GM19395 (cell line): ENCODE measurements at regions not wholly inside any gene's neighbourhood (a gene's known extent, or its start where the extent isn't known, plus 50 kb on each side); places are given as distances from the start of the nearest gene placed in this dataset.
"Not testable (repeated sequence)": the region's sequence is repeated elsewhere in the genome, so short reads cannot be mapped to it uniquely, and the experiment has no call there.

Source experiments
- ATAC-seq: cut with Tn5 transposase; IDR thresholded peaks from one replicate; pipeline ENCODE4 v1.9.1; 2021; ENCODE audit warnings: mild to moderate bottlenecking, moderate library complexity; ENCODE audit not compliant: unreplicated experiment

GRCh38 chr1:241447031-241447644 lies 72.4 kb downstream of the FH start:
- ATAC-seq: no peak

- no peak for ATAC-seq
Measured at GRCh38 chr1:241444836-241445235, 74.7 kb downstream of the FH start.

GRCh38 chr1:241443561-241443960 lies 76.0 kb downstream of the FH start:
- ATAC-seq: no peak

- ATAC-seq: no peak
Measured at GRCh38 chr1:241442686-241443085, 76.9 kb downstream of the FH start.

- no peak for ATAC-seq
Measured at GRCh38 chr1:241440904-241441303, 78.7 kb downstream of the FH start.

- not testable (repeated sequence) for ATAC-seq
Measured at GRCh38 chr1:241438686-241439085, 80.9 kb downstream of the FH start.

- ATAC-seq: no peak
Measured at GRCh38 chr1:241432241-241432640, 75.2 kb upstream of the RGS7 start.

- not testable (repeated sequence) for ATAC-seq
Measured at GRCh38 chr1:241425091-241425490, 68.1 kb upstream of the RGS7 start.

GRCh38 chr1:241424480-241424971 lies 67.5 kb upstream of the RGS7 start:
- ATAC-seq: no peak

GRCh38 chr1:241423541-241424479 lies 66.8 kb upstream of the RGS7 start:
- ATAC-seq: peak; percentile 94

- ATAC-seq: no peak
Measured at GRCh38 chr1:241422470-241422869, 65.5 kb upstream of the RGS7 start.

GRCh38 chr1:241419986-241420385 lies 63.0 kb upstream of the RGS7 start:
- no peak for ATAC-seq

GRCh38 chr1:241417258-241417657 lies 60.3 kb upstream of the RGS7 start:
- no peak for ATAC-seq

GRCh38 chr1:241413974-241414373 lies 57.0 kb upstream of the RGS7 start:
- ATAC-seq: no peak

- peak; percentile 59 for ATAC-seq
Measured at GRCh38 chr1:241413386-241413785, 56.4 kb upstream of the RGS7 start.

GRCh38 chr1:241412646-241413045 lies 55.6 kb upstream of the RGS7 start:
- ATAC-seq: no peak

- ATAC-seq: no peak
Measured at GRCh38 chr1:241411776-241412338, 54.9 kb upstream of the RGS7 start.

GRCh38 chr1:241411056-241411775 lies 54.2 kb upstream of the RGS7 start:
- ATAC-seq: no peak

GRCh38 chr1:241408170-241408569 lies 51.2 kb upstream of the RGS7 start:
- ATAC-seq: no peak
